WTC11 (cell line): ENCODE measurements at regions not wholly inside any gene's neighbourhood (a gene's known extent, or its start where the extent isn't known, plus 50 kb on each side); places are given as distances from the start of the nearest gene placed in this dataset.

Experiments
- ATF1 ChIP-seq: sonication (generic); formaldehyde crosslinking; IDR thresholded peaks from 2 replicates; pipeline ENCODE4 v1.8.1; 2023; ENCODE audit warnings: mild to moderate bottlenecking, moderate library complexity, missing genetic modification reagents
- CTCF ChIP-seq: fragments of 200-600 bp; IDR thresholded peaks from 2 replicates; pipeline ENCODE4 v1.8.0; 2022; ENCODE audit warnings: antibody characterized with exemption
- JUN ChIP-seq: sonication (generic); formaldehyde crosslinking; IDR thresholded peaks from 2 replicates; pipeline ENCODE4 v1.8.0; 2023; ENCODE audit warnings: mild to moderate bottlenecking, missing genetic modification reagents

DNA sequence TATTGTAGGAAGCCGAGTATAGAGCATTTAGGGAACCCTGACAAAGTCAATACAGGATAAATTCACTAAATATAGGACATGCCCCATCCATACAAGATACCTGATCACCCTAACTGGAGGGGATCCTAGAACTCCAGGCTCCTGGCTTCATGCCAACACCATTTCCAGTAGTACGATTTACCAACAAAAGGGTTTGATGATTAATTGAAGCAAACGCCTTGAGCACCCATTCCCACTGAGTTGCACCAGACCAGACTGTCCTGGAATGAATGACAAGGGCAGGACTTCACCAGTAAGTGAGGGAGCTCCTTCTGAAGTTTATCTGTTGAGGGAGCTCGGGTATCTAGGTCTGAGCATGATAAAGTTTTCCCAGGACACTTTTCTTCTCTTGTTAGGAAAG lies 327.2 kb upstream of the MSX2 start:
- TF ChIP-seq CTCF (no peak), ATF1 (no peak), JUN (CRISPR knock-in tag) (no peak)
